ENCODE measurements at regions not wholly inside any gene's neighbourhood (a gene's known extent, or its start where the extent isn't known, plus 50 kb on each side); places are given as distances from the start of the nearest gene placed in this dataset.

DNA sequence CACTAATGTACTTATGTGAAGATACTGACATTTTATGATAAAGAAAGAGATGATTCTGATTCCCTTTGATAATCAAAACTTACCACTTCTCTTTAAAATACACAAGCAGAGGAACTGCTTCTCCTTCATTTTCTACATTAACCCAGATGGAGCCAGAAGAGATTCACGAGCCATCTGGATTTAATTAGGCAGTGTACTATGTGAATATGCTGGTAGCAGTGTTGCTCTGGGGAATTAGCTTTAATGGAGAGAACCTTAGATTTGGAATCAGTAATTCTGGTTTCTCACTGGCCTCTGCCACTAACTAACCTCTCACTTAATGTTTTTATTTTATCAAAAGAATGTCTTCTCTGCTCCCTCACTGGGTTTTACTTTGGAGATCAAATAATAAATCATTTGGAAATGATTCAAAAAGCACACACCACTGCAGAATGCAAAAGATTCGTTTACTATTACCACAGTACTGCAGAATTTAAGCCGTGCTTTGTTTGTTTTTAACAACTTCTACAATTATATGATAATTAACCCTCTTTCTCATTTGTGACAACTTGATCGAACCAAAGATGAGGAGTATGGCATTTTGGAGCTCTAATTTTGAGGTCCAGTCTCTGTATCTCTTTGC lies 77.5 kb upstream of the PHYHIPL start:
- TF ChIP-seq, protein P1, sequence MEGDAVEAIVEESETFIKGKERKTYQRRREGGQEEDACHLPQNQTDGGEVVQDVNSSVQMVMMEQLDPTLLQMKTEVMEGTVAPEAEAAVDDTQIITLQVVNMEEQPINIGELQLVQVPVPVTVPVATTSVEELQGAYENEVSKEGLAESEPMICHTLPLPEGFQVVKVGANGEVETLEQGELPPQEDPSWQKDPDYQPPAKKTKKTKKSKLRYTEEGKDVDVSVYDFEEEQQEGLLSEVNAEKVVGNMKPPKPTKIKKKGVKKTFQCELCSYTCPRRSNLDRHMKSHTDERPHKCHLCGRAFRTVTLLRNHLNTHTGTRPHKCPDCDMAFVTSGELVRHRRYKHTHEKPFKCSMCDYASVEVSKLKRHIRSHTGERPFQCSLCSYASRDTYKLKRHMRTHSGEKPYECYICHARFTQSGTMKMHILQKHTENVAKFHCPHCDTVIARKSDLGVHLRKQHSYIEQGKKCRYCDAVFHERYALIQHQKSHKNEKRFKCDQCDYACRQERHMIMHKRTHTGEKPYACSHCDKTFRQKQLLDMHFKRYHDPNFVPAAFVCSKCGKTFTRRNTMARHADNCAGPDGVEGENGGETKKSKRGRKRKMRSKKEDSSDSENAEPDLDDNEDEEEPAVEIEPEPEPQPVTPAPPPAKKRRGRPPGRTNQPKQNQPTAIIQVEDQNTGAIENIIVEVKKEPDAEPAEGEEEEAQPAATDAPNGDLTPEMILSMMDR (IDR thresholded peaks at IDR 0.05; ENCODE audit: insufficient read depth, low read length, poor library complexity, severe bottlenecking) = no peak
- no peak for DNase-seq (ENCODE audit: extremely low read depth, insufficient read length)
- Histone ChIP-seq H3K27me3 (replicated peaks; ENCODE audit: control insufficient read depth, insufficient read depth, low read length) (no peaks in the 10 kb centered on the region), H3K36me3 (ENCODE audit: control insufficient read depth, insufficient read depth, low read length) (no peaks in the 10 kb centered on the region), H3K4me3 (replicated peaks; ENCODE audit: low read depth, low read length) (no peak overlapping the region)

DNA sequence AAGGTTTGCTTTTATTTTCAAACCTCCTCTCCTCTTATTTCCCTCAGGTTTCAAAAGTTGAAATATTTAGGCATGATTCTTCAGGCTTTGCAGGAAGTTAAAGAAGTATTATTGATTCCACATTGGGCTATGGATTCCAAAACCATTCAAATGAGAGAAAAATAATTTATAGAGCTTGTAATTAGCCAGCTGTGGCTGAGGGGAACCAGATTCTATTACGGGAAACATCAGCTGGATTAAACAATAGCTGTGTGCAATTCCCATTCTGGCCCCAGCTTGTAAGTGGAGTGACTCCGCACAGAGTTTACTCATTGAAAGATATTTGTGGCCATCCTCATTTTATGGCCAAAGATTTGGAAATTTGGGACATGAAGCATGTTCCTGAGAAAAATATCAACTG lies 77.0 kb upstream of the PHYHIPL start:
- H3K36me3 ChIP-seq (ENCODE audit: control insufficient read depth, insufficient read depth, low read length) = no peaks in the 10 kb centered on the region
- TF ChIP-seq, protein P1 (IDR thresholded peaks at IDR 0.05; ENCODE audit: insufficient read depth, low read length, poor library complexity, severe bottlenecking) = no peak
- no peaks in the 10 kb centered on the region for H3K27me3 ChIP-seq (replicated peaks; ENCODE audit: control insufficient read depth, insufficient read depth, low read length)
- no peak for DNase-seq (ENCODE audit: extremely low read depth, insufficient read length)
- H3K4me3 ChIP-seq (replicated peaks; ENCODE audit: low read depth, low read length) = no peak overlapping the region

DNA sequence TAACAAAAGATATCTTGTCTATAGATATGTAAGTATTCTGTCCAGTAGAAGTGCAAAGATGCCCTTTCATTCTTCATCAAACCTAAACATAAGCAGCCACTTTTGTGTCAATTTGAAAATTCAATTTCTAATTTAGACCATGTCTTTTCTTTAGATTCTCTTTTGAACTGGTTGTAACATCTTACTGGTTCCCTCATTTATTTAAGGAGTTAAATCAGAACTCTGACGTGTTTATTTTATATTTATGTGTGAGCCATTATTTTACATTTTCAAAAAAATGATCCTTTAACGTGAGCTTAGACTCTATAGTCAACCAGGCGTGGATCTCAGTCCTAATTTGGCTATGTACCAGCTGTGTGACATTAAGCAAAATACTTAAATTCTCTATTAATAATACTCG lies 74.0 kb upstream of the PHYHIPL start:
- H3K27me3 ChIP-seq (replicated peaks; ENCODE audit: control insufficient read depth, insufficient read depth, low read length) = no peaks in the 10 kb centered on the region
- DNase-seq (ENCODE audit: extremely low read depth, insufficient read length) = no peak
- TF ChIP-seq, protein P1 (IDR thresholded peaks at IDR 0.05; ENCODE audit: insufficient read depth, low read length, poor library complexity, severe bottlenecking) = no peak
- no peak overlapping the region for H3K4me3 ChIP-seq (replicated peaks; ENCODE audit: low read depth, low read length)
- H3K36me3 ChIP-seq (ENCODE audit: control insufficient read depth, insufficient read depth, low read length) = no peaks in the 10 kb centered on the region

DNA sequence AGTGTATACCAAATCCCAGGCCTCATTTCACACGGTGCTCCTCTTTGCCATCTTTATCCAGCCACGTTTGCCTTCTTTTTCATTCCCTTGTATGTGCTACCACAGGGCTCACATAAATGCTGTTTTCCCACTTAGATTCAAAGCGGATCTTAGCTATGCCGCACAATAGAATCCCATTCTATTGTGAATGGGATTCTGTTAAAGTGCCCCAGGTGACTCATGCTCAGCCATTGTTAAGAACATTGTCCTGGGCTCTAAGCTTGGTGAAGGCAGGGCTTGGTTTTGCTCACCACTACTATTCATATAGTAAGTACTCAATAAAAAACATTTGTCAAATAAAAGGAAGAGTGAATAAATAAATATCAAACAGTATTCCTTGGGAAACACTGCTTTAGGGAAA lies 72.3 kb upstream of the PHYHIPL start:
- Histone ChIP-seq H3K4me3 (replicated peaks; ENCODE audit: low read depth, low read length) (no peak overlapping the region), H3K27me3 (replicated peaks; ENCODE audit: control insufficient read depth, insufficient read depth, low read length) (no peaks in the 10 kb centered on the region), H3K36me3 (ENCODE audit: control insufficient read depth, insufficient read depth, low read length) (no peaks in the 10 kb centered on the region)
- TF ChIP-seq, protein P1 (IDR thresholded peaks at IDR 0.05; ENCODE audit: insufficient read depth, low read length, poor library complexity, severe bottlenecking) = no peak
- no peak for DNase-seq (ENCODE audit: extremely low read depth, insufficient read length)

DNA sequence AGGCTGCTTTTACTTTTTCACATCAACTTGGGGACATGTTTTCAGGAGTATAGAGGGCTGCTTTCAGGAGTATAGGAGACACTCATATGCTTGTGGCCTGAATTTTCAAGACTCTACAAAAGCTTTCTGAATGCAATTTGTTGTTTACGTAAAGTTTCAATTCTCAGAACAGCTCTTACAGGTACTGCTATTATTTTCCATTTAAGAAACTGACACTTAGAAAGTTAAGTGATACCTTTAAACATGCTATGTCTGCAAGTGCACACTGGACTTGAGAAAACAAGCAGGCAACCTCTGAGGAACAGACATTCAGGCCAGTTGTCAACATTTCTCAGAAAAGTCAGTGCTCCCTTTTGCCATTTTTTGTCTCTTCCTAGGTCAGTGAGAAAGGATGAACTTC lies 70.0 kb upstream of the PHYHIPL start:
- TF ChIP-seq, protein P1 (IDR thresholded peaks at IDR 0.05; ENCODE audit: insufficient read depth, low read length, poor library complexity, severe bottlenecking) = no peak
- no peak overlapping the region for H3K4me3 ChIP-seq (replicated peaks; ENCODE audit: low read depth, low read length)
- no peaks in the 10 kb centered on the region for H3K36me3 ChIP-seq (ENCODE audit: control insufficient read depth, insufficient read depth, low read length)
- peak; percentile 18 for DNase-seq (ENCODE audit: extremely low read depth, insufficient read length)
- no peaks in the 10 kb centered on the region for H3K27me3 ChIP-seq (replicated peaks; ENCODE audit: control insufficient read depth, insufficient read depth, low read length)

DNA sequence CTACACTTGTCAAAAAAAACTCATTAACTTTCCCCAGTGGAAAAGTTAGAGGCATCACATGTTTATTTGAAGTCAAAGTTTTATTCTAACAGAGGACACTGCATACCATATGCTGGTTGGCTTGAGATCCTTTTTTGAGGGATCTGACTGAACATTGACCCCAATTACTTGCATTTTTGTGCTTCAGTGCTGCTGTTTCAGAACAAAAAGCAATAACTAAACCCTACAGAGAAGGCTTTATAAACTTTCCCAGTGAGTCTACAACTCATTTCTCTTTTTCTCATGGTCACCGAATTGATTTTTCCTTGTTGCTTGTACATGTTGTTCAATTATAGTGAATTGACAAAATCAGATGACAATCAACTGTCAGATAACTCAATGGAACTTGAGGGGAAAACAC lies 69.3 kb upstream of the PHYHIPL start:
- no peak overlapping the region for H3K4me3 ChIP-seq (replicated peaks; ENCODE audit: low read depth, low read length)
- TF ChIP-seq, protein P1 (IDR thresholded peaks at IDR 0.05; ENCODE audit: insufficient read depth, low read length, poor library complexity, severe bottlenecking) = no peak
- peak; percentile 12 for DNase-seq (ENCODE audit: extremely low read depth, insufficient read length)
- no peaks in the 10 kb centered on the region for H3K36me3 ChIP-seq (ENCODE audit: control insufficient read depth, insufficient read depth, low read length)
- H3K27me3 ChIP-seq (replicated peaks; ENCODE audit: control insufficient read depth, insufficient read depth, low read length) = no peaks in the 10 kb centered on the region

All from GM06990 (cell line).